ENCODE measurements at regions not wholly inside any gene's neighbourhood (a gene's known extent, or its start where the extent isn't known, plus 50 kb on each side); places are given as distances from the start of the nearest gene placed in this dataset.

- POLR2A ChIA-PET: no interaction called here
- TF ChIP-seq, protein P1, sequence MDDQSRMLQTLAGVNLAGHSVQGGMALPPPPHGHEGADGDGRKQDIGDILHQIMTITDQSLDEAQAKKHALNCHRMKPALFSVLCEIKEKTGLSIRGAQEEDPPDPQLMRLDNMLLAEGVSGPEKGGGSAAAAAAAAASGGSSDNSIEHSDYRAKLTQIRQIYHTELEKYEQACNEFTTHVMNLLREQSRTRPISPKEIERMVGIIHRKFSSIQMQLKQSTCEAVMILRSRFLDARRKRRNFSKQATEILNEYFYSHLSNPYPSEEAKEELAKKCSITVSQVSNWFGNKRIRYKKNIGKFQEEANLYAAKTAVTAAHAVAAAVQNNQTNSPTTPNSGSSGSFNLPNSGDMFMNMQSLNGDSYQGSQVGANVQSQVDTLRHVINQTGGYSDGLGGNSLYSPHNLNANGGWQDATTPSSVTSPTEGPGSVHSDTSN (IDR thresholded peaks at IDR 0.05): no peak
- ATAC-seq: no peak
- Histone ChIP-seq H3K4me3 (no peak overlapping the region), H3K4me1 (peaks cover 45% of the 10 kb centered on the region), H3K27ac (peak overlapping the region in 1 of 2 experiments; percentile 93; a peak in 2 of 6 replicates), H3K4me2 (no peak overlapping the region), H3K9me3 (no peaks in the 10 kb centered on the region)
- CTCF ChIA-PET: interaction anchor here (1.0 kb wide), 1 partner anchor 78 kb away, joined by 3 read pairs; no protein-coding TSS in a partner anchor
- FAIRE-seq: no peak
- DNase-seq (ENCODE audit: low read depth in 1 of 2, low spot score in 1 of 2): no peak
- 87% methylated on average over 8 of the region's 8 CpGs for WGBS (ENCODE audit: missing lambda C conversion rate)
Observed at GRCh38 chr5:135251093-135251492, 147.9 kb downstream of the MACROH2A1 start.

- no peak for FAIRE-seq
- CTCF ChIA-PET: interaction anchor here (1.0 kb wide), 1 partner anchor 79 kb away, joined by 3 read pairs; no protein-coding TSS in a partner anchor
- peak overlapping the region in 1 of 2 experiments; percentile 93; a peak in 4 of 6 replicates for H3K27ac ChIP-seq
- ATAC-seq: no peak
- no peak overlapping the region for H3K4me3 ChIP-seq
- no peak for DNase-seq (ENCODE audit: low read depth in 1 of 2, low spot score in 1 of 2)
- H3K4me2 ChIP-seq: no peak overlapping the region
- H3K9me3 ChIP-seq: no peaks in the 10 kb centered on the region
- TF ChIP-seq USF2 (IDR thresholded peaks at IDR 0.05): no peak
- no peak for TF ChIP-seq NFE2L2 (conservative IDR thresholded peaks at IDR 0.05; ENCODE audit: low read length)
- no peak for TF ChIP-seq ZSCAN20 (CRISPR knock-in tag; IDR thresholded peaks at IDR 0.05)
- no peak for TF ChIP-seq PHF8 (IDR thresholded peaks at IDR 0.05; ENCODE audit: borderline replicate concordance, low read depth)
- TF ChIP-seq RFX5 (IDR thresholded peaks at IDR 0.05): no peak
- TF ChIP-seq ESRRA (IDR thresholded peaks at IDR 0.05; ENCODE audit: borderline replicate concordance, low read length): no peak
- TF ChIP-seq, protein P1 (IDR thresholded peaks at IDR 0.05): no peak
- TF ChIP-seq, protein P2, sequence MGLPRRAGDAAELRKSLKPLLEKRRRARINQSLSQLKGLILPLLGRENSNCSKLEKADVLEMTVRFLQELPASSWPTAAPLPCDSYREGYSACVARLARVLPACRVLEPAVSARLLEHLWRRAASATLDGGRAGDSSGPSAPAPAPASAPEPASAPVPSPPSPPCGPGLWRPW (IDR thresholded peaks at IDR 0.05): no peak
- TF ChIP-seq RARB (CRISPR knock-in tag; IDR thresholded peaks at IDR 0.05): no peak
- TF ChIP-seq HEYL (CRISPR knock-in tag; IDR thresholded peaks at IDR 0.05): no peak
- TF ChIP-seq TP53 (CRISPR knock-in tag; IDR thresholded peaks at IDR 0.05): no peak
- 81% methylated on average over 4 of the region's 4 CpGs for WGBS (ENCODE audit: missing lambda C conversion rate)
- peaks cover 47% of the 10 kb centered on the region for H3K4me1 ChIP-seq
- POLR2A ChIA-PET: no interaction called here
Observed at GRCh38 chr5:135250671-135251070, 148.4 kb downstream of the MACROH2A1 start.

- no peak for DNase-seq (ENCODE audit: low read depth in 1 of 2, low spot score in 1 of 2)
- ChIA-PET CTCF (no interaction called here), POLR2A (no interaction called here)
- no peak for ATAC-seq
- Histone ChIP-seq H3K27ac (peak overlapping the region; percentile 93 to 98), H3K4me3 (no peak overlapping the region), H3K4me2 (no peak overlapping the region; the same call in 2 of the 3 replicates), H3K4me1 (peaks cover 50% of the 10 kb centered on the region), H3K9me3 (no peaks in the 10 kb centered on the region)
- no peak for FAIRE-seq
- WGBS (ENCODE audit: missing lambda C conversion rate): 80% methylated on average over 5 of the region's 5 CpGs
- TF ChIP-seq JUN (IDR thresholded peaks at IDR 0.05) (no peak), RARB (CRISPR knock-in tag; IDR thresholded peaks at IDR 0.05) (no peak)
Observed at GRCh38 chr5:135249658-135250057, 149.4 kb downstream of the MACROH2A1 start.

DNA sequence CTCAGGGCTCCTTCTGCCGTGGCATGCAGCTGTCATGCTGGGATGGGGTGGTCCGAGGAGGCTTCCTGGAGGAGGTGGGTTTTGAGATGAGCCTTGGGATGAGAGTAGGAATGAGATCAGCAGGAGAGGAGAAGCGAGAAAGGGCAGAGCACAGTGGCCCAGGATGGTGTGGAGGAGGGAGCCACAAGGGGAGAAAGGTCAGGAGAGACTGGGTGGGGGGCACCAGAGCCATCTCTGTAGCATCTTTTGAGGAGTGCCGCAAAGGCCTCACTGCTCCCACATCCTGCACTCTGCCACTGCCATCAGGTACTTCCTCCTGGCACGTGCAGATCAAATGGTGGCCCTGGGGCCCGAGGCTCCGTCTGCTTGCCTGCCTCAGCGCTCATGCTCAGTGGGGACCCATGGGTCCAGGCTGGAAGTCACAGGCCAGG, 150.2 kb downstream of the MACROH2A1 start:
- CTCF ChIA-PET: interaction anchor here (0.6 to 3.6 kb wide), 3 partner anchors 12 to 40 kb away, joined by 4 to 14 read pairs (median 9); no protein-coding TSS in a partner anchor
- no peak for FAIRE-seq

More for the DNA sequence above, 150.2 kb downstream of the MACROH2A1 start:
- 88% methylated on average over 8 of the region's 8 CpGs for WGBS (ENCODE audit: missing lambda C conversion rate)
- no peak for TF ChIP-seq KDM5A (IDR thresholded peaks at IDR 0.05)
- TF ChIP-seq RFX5 (IDR thresholded peaks at IDR 0.05): no peak
- no peak for TF ChIP-seq POLR2A (IDR thresholded peaks at IDR 0.05; ENCODE audit: low read length)
- no peak for TF ChIP-seq ZFP36 (IDR thresholded peaks at IDR 0.05; ENCODE audit: borderline replicate concordance, partially characterized antibody)
- no peak for TF ChIP-seq CTCF (IDR thresholded peaks at IDR 0.05)
- TF ChIP-seq CEBPB (IDR thresholded peaks at IDR 0.05): no peak
- TF ChIP-seq RARB (CRISPR knock-in tag; IDR thresholded peaks at IDR 0.05): no peak
- no peak for TF ChIP-seq EHMT2 (IDR thresholded peaks at IDR 0.05; ENCODE audit: low read depth)
- no peak for TF ChIP-seq ELK1 (IDR thresholded peaks at IDR 0.05; ENCODE audit: low read depth, low read length)
- TF ChIP-seq NR3C1 (IDR thresholded peaks at IDR 0.05): no peak
- TF ChIP-seq CBX8 (IDR thresholded peaks at IDR 0.05): no peak
- no peak for TF ChIP-seq ESRRA (IDR thresholded peaks at IDR 0.05; ENCODE audit: borderline replicate concordance, low read length)
- no peak for TF ChIP-seq RAD21 (conservative IDR thresholded peaks at IDR 0.05 in 1 of 2, IDR thresholded peaks at IDR 0.05 in 1 of 2)
- Histone ChIP-seq H3K4me2 (no peak overlapping the region; the same call in 2 of the 3 replicates), H3K4me1 (peaks cover 56% of the 10 kb centered on the region), H3K9me3 (no peaks in the 10 kb centered on the region), H3K27ac (peak overlapping the region; percentile 93 to 98), H3K4me3 (no peak overlapping the region)
- no peak for DNase-seq (ENCODE audit: low read depth in 1 of 2, low spot score in 1 of 2)
- POLR2A ChIA-PET: interaction anchor here (0.7 kb wide), 1 partner anchor 216 kb away, joined by 3 read pairs; no protein-coding TSS in a partner anchor
- no peak for ATAC-seq

Measured in A549 (cell line).